ENCODE measurements at regions not wholly inside any gene's neighbourhood (a gene's known extent, or its start where the extent isn't known, plus 50 kb on each side); places are given as distances from the start of the nearest gene placed in this dataset.
"Not testable (repeated sequence)": the region's sequence is repeated elsewhere in the genome, so short reads cannot be mapped to it uniquely, and the experiment has no call there.

- no peak overlapping the region for H3K27ac ChIP-seq
- H3K27me3 ChIP-seq = no peaks in the 10 kb centered on the region
- TF ChIP-seq, protein P1, sequence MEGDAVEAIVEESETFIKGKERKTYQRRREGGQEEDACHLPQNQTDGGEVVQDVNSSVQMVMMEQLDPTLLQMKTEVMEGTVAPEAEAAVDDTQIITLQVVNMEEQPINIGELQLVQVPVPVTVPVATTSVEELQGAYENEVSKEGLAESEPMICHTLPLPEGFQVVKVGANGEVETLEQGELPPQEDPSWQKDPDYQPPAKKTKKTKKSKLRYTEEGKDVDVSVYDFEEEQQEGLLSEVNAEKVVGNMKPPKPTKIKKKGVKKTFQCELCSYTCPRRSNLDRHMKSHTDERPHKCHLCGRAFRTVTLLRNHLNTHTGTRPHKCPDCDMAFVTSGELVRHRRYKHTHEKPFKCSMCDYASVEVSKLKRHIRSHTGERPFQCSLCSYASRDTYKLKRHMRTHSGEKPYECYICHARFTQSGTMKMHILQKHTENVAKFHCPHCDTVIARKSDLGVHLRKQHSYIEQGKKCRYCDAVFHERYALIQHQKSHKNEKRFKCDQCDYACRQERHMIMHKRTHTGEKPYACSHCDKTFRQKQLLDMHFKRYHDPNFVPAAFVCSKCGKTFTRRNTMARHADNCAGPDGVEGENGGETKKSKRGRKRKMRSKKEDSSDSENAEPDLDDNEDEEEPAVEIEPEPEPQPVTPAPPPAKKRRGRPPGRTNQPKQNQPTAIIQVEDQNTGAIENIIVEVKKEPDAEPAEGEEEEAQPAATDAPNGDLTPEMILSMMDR (IDR thresholded peaks at IDR 0.05) = no peak
- ATAC-seq (no peak), DNase-seq (no peak)
- H3K36me3 ChIP-seq = no peaks in the 10 kb centered on the region
- H3K9me3 ChIP-seq = peaks cover 0 to 9% of the 10 kb centered on the region in 2 donors
- intact Hi-C loops (cut with DNase I) = no loop called here
- H3K4me1 ChIP-seq = no peaks in the 10 kb centered on the region
- H3K4me3 ChIP-seq = no peak overlapping the region
Observed at GRCh38 chr5:25412116-25412661, 767.4 kb upstream of the CDH10 start.

GRCh38 chr5:25407365-25407764, 762.6 kb upstream of the CDH10 start:
- DNase-seq; intact Hi-C loops (cut with DNase I); ATAC-seq; H3K4me1 ChIP-seq; H3K4me3 ChIP-seq; H3K27me3 ChIP-seq; H3K27ac ChIP-seq; H3K36me3 ChIP-seq: not testable (repeated sequence)
- peaks cover 0 to 20% of the 10 kb centered on the region in 2 donors for H3K9me3 ChIP-seq

DNA sequence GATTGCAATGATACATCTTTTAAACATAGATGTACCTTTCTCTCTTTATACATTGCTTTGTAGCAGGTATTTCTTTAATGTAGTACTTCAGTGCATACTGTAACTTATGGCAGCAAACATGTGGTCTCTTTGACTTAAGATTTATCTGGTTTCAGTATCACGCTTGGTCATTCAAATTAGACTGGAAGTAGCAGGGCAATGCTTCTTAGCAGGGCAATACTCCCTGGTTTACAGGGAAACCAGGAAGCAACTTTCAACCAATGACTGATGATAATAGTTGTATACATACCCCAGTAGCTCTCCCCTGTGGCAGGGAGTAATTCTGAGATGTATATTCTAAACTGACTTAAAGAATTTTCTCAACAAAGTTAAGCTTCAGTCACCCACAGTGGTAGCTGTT, 761.1 kb upstream of the CDH10 start:
- intact Hi-C loops (cut with DNase I) = no loop called here
- no peak for DNase-seq
- ATAC-seq = no peak

GRCh38 chr5:25399878-25400480, 755.2 kb upstream of the CDH10 start:
- no peaks in the 10 kb centered on the region for H3K4me1 ChIP-seq
- ATAC-seq (no peak), DNase-seq (no peak)
- peaks cover 0 to 17% of the 10 kb centered on the region in 2 donors for H3K9me3 ChIP-seq
- no peaks in the 10 kb centered on the region for H3K36me3 ChIP-seq
- TF ChIP-seq, protein P1 (IDR thresholded peaks at IDR 0.05) = no peak
- intact Hi-C loops (cut with DNase I) = no loop called here
- H3K4me3 ChIP-seq = no peak overlapping the region
- no peaks in the 10 kb centered on the region for H3K27me3 ChIP-seq
- H3K27ac ChIP-seq = no peak overlapping the region

More for the DNA sequence above, 761.1 kb upstream of the CDH10 start:
- Histone ChIP-seq H3K27me3 (no peaks in the 10 kb centered on the region), H3K4me1 (no peaks in the 10 kb centered on the region), H3K27ac (no peak overlapping the region), H3K36me3 (no peaks in the 10 kb centered on the region), H3K9me3 (peaks cover 0 to 20% of the 10 kb centered on the region in 2 donors), H3K4me3 (no peak overlapping the region)
- TF ChIP-seq, protein P1 (IDR thresholded peaks at IDR 0.05) = no peak

GRCh38 chr5:25393957-25394356, 749.2 kb upstream of the CDH10 start:
- ATAC-seq = no peak
- intact Hi-C loops (cut with DNase I) = no loop called here
- Histone ChIP-seq H3K27ac (no peak overlapping the region), H3K36me3 (no peaks in the 10 kb centered on the region), H3K4me3 (no peak overlapping the region), H3K9me3 (peaks cover 0 to 7% of the 10 kb centered on the region in 2 donors), H3K27me3 (no peaks in the 10 kb centered on the region), H3K4me1 (no peaks in the 10 kb centered on the region)
- TF ChIP-seq, protein P1 (IDR thresholded peaks at IDR 0.05) = no peak
- no peak for DNase-seq

DNA sequence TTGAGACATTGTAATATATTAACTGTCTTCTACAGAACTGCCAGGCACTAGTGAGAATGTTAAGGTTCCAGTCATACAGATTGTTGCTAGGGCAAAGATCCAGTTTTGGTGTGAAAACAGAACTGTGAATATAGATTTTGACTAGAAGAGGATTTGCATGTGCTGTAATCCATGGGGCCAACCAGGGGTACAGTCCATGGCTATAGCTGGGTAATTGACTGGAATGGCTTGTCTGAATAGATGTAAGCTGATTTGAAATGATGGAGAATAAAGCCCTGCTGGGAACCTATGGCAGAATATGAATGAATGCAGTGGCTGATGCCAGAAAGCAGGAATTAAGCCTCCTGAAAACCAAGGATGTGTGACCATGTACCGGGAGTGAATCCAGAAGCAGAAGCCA, 748.5 kb upstream of the CDH10 start:
- no peak for ATAC-seq

More for the DNA sequence above, 748.5 kb upstream of the CDH10 start:
- Histone ChIP-seq H3K4me1 (no peaks in the 10 kb centered on the region), H3K36me3 (no peaks in the 10 kb centered on the region), H3K9me3 (peaks cover 0 to 7% of the 10 kb centered on the region in 2 donors), H3K27ac (no peak overlapping the region), H3K4me3 (no peak overlapping the region), H3K27me3 (no peaks in the 10 kb centered on the region)
- DNase-seq = no peak
- TF ChIP-seq, protein P1 (IDR thresholded peaks at IDR 0.05) = no peak
- intact Hi-C loops (cut with DNase I) = no loop called here

All from left lung (tissue), 4 donors.